ENCODE measurements at regions not wholly inside any gene's neighbourhood (a gene's known extent, or its start where the extent isn't known, plus 50 kb on each side); places are given as distances from the start of the nearest gene placed in this dataset.
"Not testable (repeated sequence)": the region's sequence is repeated elsewhere in the genome, so short reads cannot be mapped to it uniquely, and the experiment has no call there.

GRCh38 chr4:153901220-153901619 is 112.3 kb upstream of the SFRP2 start:
- H3K27ac Mint-ChIP-seq = no peak overlapping the region
- no peaks in the 10 kb centered on the region for H3K4me1 Mint-ChIP-seq (ENCODE audit: low read depth)
- no peaks in the 10 kb centered on the region for H3K27me3 Mint-ChIP-seq (ENCODE audit: low read depth)
- no peak for DNase-seq (ENCODE audit: low spot score)
- H3K4me3 Mint-ChIP-seq = no peak overlapping the region
- H3K36me3 Mint-ChIP-seq (ENCODE audit: low read depth) = no peaks in the 10 kb centered on the region
- H3K9me3 Mint-ChIP-seq = no peaks in the 10 kb centered on the region

- no peaks in the 10 kb centered on the region for H3K36me3 Mint-ChIP-seq (ENCODE audit: low read depth)
- no peaks in the 10 kb centered on the region for H3K4me1 Mint-ChIP-seq (ENCODE audit: low read depth)
- DNase-seq (ENCODE audit: low spot score) = no peak
- H3K9me3 Mint-ChIP-seq = no peaks in the 10 kb centered on the region
- no peak overlapping the region for H3K27ac Mint-ChIP-seq
- no peak overlapping the region for H3K4me3 Mint-ChIP-seq
- no peaks in the 10 kb centered on the region for H3K27me3 Mint-ChIP-seq (ENCODE audit: low read depth)
Observed at GRCh38 chr4:153900426-153900825, 111.5 kb upstream of the SFRP2 start.

- Mint-ChIP-seq H3K4me3 (no peak overlapping the region), H3K27ac (no peak overlapping the region), H3K27me3 (ENCODE audit: low read depth) (peaks cover 3% of the 10 kb centered on the region), H3K4me1 (ENCODE audit: low read depth) (no peaks in the 10 kb centered on the region), H3K9me3 (no peaks in the 10 kb centered on the region), H3K36me3 (ENCODE audit: low read depth) (no peaks in the 10 kb centered on the region)
- no peak for DNase-seq (ENCODE audit: low spot score)
Observed at GRCh38 chr4:153890761-153891160, 101.9 kb upstream of the SFRP2 start.

- Mint-ChIP-seq H3K27me3 (ENCODE audit: low read depth) (peaks cover 3% of the 10 kb centered on the region), H3K4me1 (ENCODE audit: low read depth) (no peaks in the 10 kb centered on the region), H3K9me3 (no peaks in the 10 kb centered on the region), H3K36me3 (ENCODE audit: low read depth) (no peaks in the 10 kb centered on the region), H3K27ac (no peak overlapping the region), H3K4me3 (no peak overlapping the region)
- DNase-seq (ENCODE audit: low spot score) = no peak
Observed at GRCh38 chr4:153887217-153887616, 98.3 kb upstream of the SFRP2 start.

- peaks cover 3% of the 10 kb centered on the region for H3K27me3 Mint-ChIP-seq (ENCODE audit: low read depth)
- H3K27ac Mint-ChIP-seq = no peak overlapping the region
- no peaks in the 10 kb centered on the region for H3K36me3 Mint-ChIP-seq (ENCODE audit: low read depth)
- H3K4me3 Mint-ChIP-seq = no peak overlapping the region
- no peak for DNase-seq (ENCODE audit: low spot score)
- H3K4me1 Mint-ChIP-seq (ENCODE audit: low read depth) = no peaks in the 10 kb centered on the region
- peaks cover 16% of the 10 kb centered on the region for H3K9me3 Mint-ChIP-seq
Observed at GRCh38 chr4:153884325-153884724, 95.4 kb upstream of the SFRP2 start.

- H3K27me3 Mint-ChIP-seq (ENCODE audit: low read depth) = no peaks in the 10 kb centered on the region
- H3K36me3 Mint-ChIP-seq (ENCODE audit: low read depth) = no peaks in the 10 kb centered on the region
Observed at GRCh38 chr4:153880983-153881382, 92.1 kb upstream of the SFRP2 start.

GRCh38 chr4:153877898-153878297 is 89.0 kb upstream of the SFRP2 start:
- Mint-ChIP-seq H3K36me3 (ENCODE audit: low read depth) (no peaks in the 10 kb centered on the region), H3K9me3 (peaks cover 16% of the 10 kb centered on the region), H3K4me1 (ENCODE audit: low read depth) (no peaks in the 10 kb centered on the region), H3K27me3 (ENCODE audit: low read depth) (no peaks in the 10 kb centered on the region), H3K27ac (no peak overlapping the region), H3K4me3 (no peak overlapping the region)
- DNase-seq (ENCODE audit: low spot score) = no peak

More at GRCh38 chr4:153880983-153881382, 92.1 kb upstream of the SFRP2 start:
- no peak for DNase-seq (ENCODE audit: low spot score)
- H3K9me3 Mint-ChIP-seq = peaks cover 16% of the 10 kb centered on the region
- no peak overlapping the region for H3K27ac Mint-ChIP-seq
- H3K4me3 Mint-ChIP-seq = no peak overlapping the region
- H3K4me1 Mint-ChIP-seq (ENCODE audit: low read depth) = no peaks in the 10 kb centered on the region

- H3K9me3 Mint-ChIP-seq = peaks cover 2% of the 10 kb centered on the region
- H3K4me1 Mint-ChIP-seq (ENCODE audit: low read depth) = no peaks in the 10 kb centered on the region
- no peak overlapping the region for H3K27ac Mint-ChIP-seq
- H3K4me3 Mint-ChIP-seq = no peak overlapping the region
- H3K27me3 Mint-ChIP-seq (ENCODE audit: low read depth) = no peaks in the 10 kb centered on the region
- no peak for DNase-seq (ENCODE audit: low spot score)
- no peaks in the 10 kb centered on the region for H3K36me3 Mint-ChIP-seq (ENCODE audit: low read depth)
Observed at GRCh38 chr4:153873741-153874140, 84.9 kb upstream of the SFRP2 start.

- peaks cover 46% of the 10 kb centered on the region for H3K9me3 Mint-ChIP-seq
- H3K36me3 Mint-ChIP-seq (ENCODE audit: low read depth); DNase-seq (ENCODE audit: low spot score); H3K27ac Mint-ChIP-seq; H3K4me3 Mint-ChIP-seq; H3K4me1 Mint-ChIP-seq (ENCODE audit: low read depth); H3K27me3 Mint-ChIP-seq (ENCODE audit: low read depth): not testable (repeated sequence)
Observed at GRCh38 chr4:153866766-153867165, 77.9 kb upstream of the SFRP2 start.

- Mint-ChIP-seq H3K4me3 (no peak overlapping the region), H3K27ac (no peak overlapping the region), H3K27me3 (ENCODE audit: low read depth) (no peaks in the 10 kb centered on the region), H3K36me3 (ENCODE audit: low read depth) (no peaks in the 10 kb centered on the region), H3K9me3 (no peaks in the 10 kb centered on the region), H3K4me1 (ENCODE audit: low read depth) (no peaks in the 10 kb centered on the region)
- DNase-seq (ENCODE audit: low spot score) = no peak
Observed at GRCh38 chr4:153852501-153852900, 63.6 kb upstream of the SFRP2 start.

GRCh38 chr4:153850533-153851280 is 61.8 kb upstream of the SFRP2 start:
- no peak overlapping the region for H3K4me3 Mint-ChIP-seq
- H3K27me3 Mint-ChIP-seq (ENCODE audit: low read depth) = no peaks in the 10 kb centered on the region
- no peaks in the 10 kb centered on the region for H3K9me3 Mint-ChIP-seq
- H3K27ac Mint-ChIP-seq = no peak overlapping the region
- no peaks in the 10 kb centered on the region for H3K4me1 Mint-ChIP-seq (ENCODE audit: low read depth)
- no peaks in the 10 kb centered on the region for H3K36me3 Mint-ChIP-seq (ENCODE audit: low read depth)
- DNase-seq (ENCODE audit: low spot score) = no peak

GRCh38 chr4:153844144-153844543 is 55.3 kb upstream of the SFRP2 start:
- Mint-ChIP-seq H3K36me3 (ENCODE audit: low read depth) (no peaks in the 10 kb centered on the region), H3K27me3 (ENCODE audit: low read depth) (no peaks in the 10 kb centered on the region), H3K4me3 (no peak overlapping the region), H3K9me3 (no peaks in the 10 kb centered on the region), H3K27ac (no peak overlapping the region), H3K4me1 (ENCODE audit: low read depth) (no peaks in the 10 kb centered on the region)
- no peak for DNase-seq (ENCODE audit: low spot score)
